ENCODE measurements at regions not wholly inside any gene's neighbourhood (a gene's known extent, or its start where the extent isn't known, plus 50 kb on each side); places are given as distances from the start of the nearest gene placed in this dataset.
"Not testable (repeated sequence)": the region's sequence is repeated elsewhere in the genome, so short reads cannot be mapped to it uniquely, and the experiment has no call there.

- no peaks in the 10 kb centered on the region for H3K36me3 Mint-ChIP-seq (ENCODE audit: low read depth)
- ChIA-PET CTCF (interaction anchor here (0.8 kb wide), 1 partner anchor 9 kb away, joined by 3 read pairs; no protein-coding TSS in a partner anchor), POLR2A (no interaction called here)
- H3K4me3 Mint-ChIP-seq, result no peak overlapping the region
- H3K9me3 Mint-ChIP-seq, result no peaks in the 10 kb centered on the region
- no peaks in the 10 kb centered on the region for H3K27me3 Mint-ChIP-seq
- H3K27ac Mint-ChIP-seq, result no peak overlapping the region
- no peaks in the 10 kb centered on the region for H3K4me1 Mint-ChIP-seq
- DNase-seq, result no peak
Measured at GRCh38 chr20:56689318-56689717, 60.2 kb downstream of the TFAP2C start.

GRCh38 chr20:56689852-56690485 lies 60.9 kb downstream of the TFAP2C start:
- no peaks in the 10 kb centered on the region for H3K9me3 Mint-ChIP-seq
- CTCF ChIA-PET, result interaction anchor here (0.8 kb wide), 1 partner anchor 9 kb away, joined by 3 read pairs; no protein-coding TSS in a partner anchor
- POLR2A ChIA-PET, result no interaction called here
- H3K36me3 Mint-ChIP-seq (ENCODE audit: low read depth), result no peaks in the 10 kb centered on the region
- H3K27ac Mint-ChIP-seq, result no peak overlapping the region
- no peak for DNase-seq
- no peaks in the 10 kb centered on the region for H3K27me3 Mint-ChIP-seq
- H3K4me3 Mint-ChIP-seq, result no peak overlapping the region
- H3K4me1 Mint-ChIP-seq, result no peaks in the 10 kb centered on the region

GRCh38 chr20:56690531-56691175 lies 61.5 kb downstream of the TFAP2C start:
- H3K27me3 Mint-ChIP-seq, result no peaks in the 10 kb centered on the region
- no peak for DNase-seq
- no peaks in the 10 kb centered on the region for H3K9me3 Mint-ChIP-seq
- no peak overlapping the region for H3K27ac Mint-ChIP-seq
- H3K4me3 Mint-ChIP-seq, result no peak overlapping the region
- ChIA-PET POLR2A (no interaction called here), CTCF (no interaction called here)
- H3K4me1 Mint-ChIP-seq, result no peaks in the 10 kb centered on the region
- H3K36me3 Mint-ChIP-seq (ENCODE audit: low read depth), result no peaks in the 10 kb centered on the region

- no peak overlapping the region for H3K4me3 Mint-ChIP-seq
- no peaks in the 10 kb centered on the region for H3K36me3 Mint-ChIP-seq (ENCODE audit: low read depth)
- POLR2A ChIA-PET, result no interaction called here
- CTCF ChIA-PET, result no interaction called here
- no peaks in the 10 kb centered on the region for H3K9me3 Mint-ChIP-seq
- no peak overlapping the region for H3K27ac Mint-ChIP-seq
- DNase-seq, result no peak
- H3K27me3 Mint-ChIP-seq, result no peaks in the 10 kb centered on the region
- no peaks in the 10 kb centered on the region for H3K4me1 Mint-ChIP-seq
Measured at GRCh38 chr20:56691325-56691998, 62.4 kb downstream of the TFAP2C start.

- Mint-ChIP-seq H3K4me3 (no peak overlapping the region), H3K27ac (no peak overlapping the region), H3K9me3 (no peaks in the 10 kb centered on the region), H3K4me1 (no peaks in the 10 kb centered on the region), H3K36me3 (ENCODE audit: low read depth) (no peaks in the 10 kb centered on the region), H3K27me3 (no peaks in the 10 kb centered on the region)
- DNase-seq, result no peak
- CTCF ChIA-PET, result no interaction called here
- POLR2A ChIA-PET, result no interaction called here
Measured at GRCh38 chr20:56693217-56693616, 64.1 kb downstream of the TFAP2C start.

GRCh38 chr20:56697476-56697875 lies 68.4 kb downstream of the TFAP2C start:
- DNase-seq, result no peak
- ChIA-PET POLR2A (no interaction called here), CTCF (interaction anchor here (1.1 kb wide), 1 partner anchor 9 kb away, joined by 4 read pairs; no protein-coding TSS in a partner anchor)
- H3K4me3 Mint-ChIP-seq, result no peak overlapping the region
- no peaks in the 10 kb centered on the region for H3K4me1 Mint-ChIP-seq
- H3K27me3 Mint-ChIP-seq, result no peaks in the 10 kb centered on the region
- H3K9me3 Mint-ChIP-seq, result no peaks in the 10 kb centered on the region
- no peaks in the 10 kb centered on the region for H3K36me3 Mint-ChIP-seq (ENCODE audit: low read depth)
- no peak overlapping the region for H3K27ac Mint-ChIP-seq

- no peak overlapping the region for H3K4me3 Mint-ChIP-seq
- H3K9me3 Mint-ChIP-seq, result no peaks in the 10 kb centered on the region
- no peaks in the 10 kb centered on the region for H3K36me3 Mint-ChIP-seq (ENCODE audit: low read depth)
- no peaks in the 10 kb centered on the region for H3K27me3 Mint-ChIP-seq
- DNase-seq, result no peak
- ChIA-PET CTCF (interaction anchor here (1.2 kb wide), 1 partner anchor 9 kb away, joined by 3 read pairs; no protein-coding TSS in a partner anchor), POLR2A (no interaction called here)
- no peaks in the 10 kb centered on the region for H3K4me1 Mint-ChIP-seq
- H3K27ac Mint-ChIP-seq, result no peak overlapping the region
Measured at GRCh38 chr20:56698297-56698696, 69.2 kb downstream of the TFAP2C start.

- POLR2A ChIA-PET, result no interaction called here
- no peak overlapping the region for H3K27ac Mint-ChIP-seq
- no peaks in the 10 kb centered on the region for H3K4me1 Mint-ChIP-seq
- CTCF ChIA-PET, result interaction anchor here (1.2 kb wide), 1 partner anchor 9 kb away, joined by 3 read pairs; no protein-coding TSS in a partner anchor
- no peak for DNase-seq
- H3K27me3 Mint-ChIP-seq, result no peaks in the 10 kb centered on the region
- no peaks in the 10 kb centered on the region for H3K36me3 Mint-ChIP-seq (ENCODE audit: low read depth)
- H3K9me3 Mint-ChIP-seq, result no peaks in the 10 kb centered on the region
- H3K4me3 Mint-ChIP-seq, result no peak overlapping the region
Measured at GRCh38 chr20:56698749-56699148, 69.6 kb downstream of the TFAP2C start.

- H3K9me3 Mint-ChIP-seq, result peaks cover 3% of the 10 kb centered on the region
- CTCF ChIA-PET, result no interaction called here
- H3K27ac Mint-ChIP-seq, result no peak overlapping the region
- DNase-seq, result no peak
- no peak overlapping the region for H3K4me3 Mint-ChIP-seq
- no peaks in the 10 kb centered on the region for H3K36me3 Mint-ChIP-seq (ENCODE audit: low read depth)
- POLR2A ChIA-PET, result no interaction called here
- H3K27me3 Mint-ChIP-seq, result no peaks in the 10 kb centered on the region
- H3K4me1 Mint-ChIP-seq, result no peaks in the 10 kb centered on the region
Measured at GRCh38 chr20:56702931-56703840, 74.1 kb downstream of the TFAP2C start.

GRCh38 chr20:56706867-56707360 lies 77.8 kb downstream of the TFAP2C start:
- H3K36me3 Mint-ChIP-seq (ENCODE audit: low read depth), result no peaks in the 10 kb centered on the region
- no peak overlapping the region for H3K27ac Mint-ChIP-seq
- no peak overlapping the region for H3K4me3 Mint-ChIP-seq
- no peaks in the 10 kb centered on the region for H3K4me1 Mint-ChIP-seq
- peaks cover 3% of the 10 kb centered on the region for H3K9me3 Mint-ChIP-seq
- DNase-seq, result no peak
- CTCF ChIA-PET, result interaction anchor here (1.7 kb wide), 1 partner anchor 10 kb away, joined by 4 read pairs; no protein-coding TSS in a partner anchor
- POLR2A ChIA-PET, result no interaction called here
- no peaks in the 10 kb centered on the region for H3K27me3 Mint-ChIP-seq

- H3K27me3 Mint-ChIP-seq, result no peaks in the 10 kb centered on the region
- no peaks in the 10 kb centered on the region for H3K36me3 Mint-ChIP-seq (ENCODE audit: low read depth)
- DNase-seq, result no peak
- no peak overlapping the region for H3K4me3 Mint-ChIP-seq
- H3K9me3 Mint-ChIP-seq, result peaks cover 3% of the 10 kb centered on the region
- H3K4me1 Mint-ChIP-seq, result no peaks in the 10 kb centered on the region
- H3K27ac Mint-ChIP-seq, result no peak overlapping the region
- ChIA-PET CTCF (no interaction called here), POLR2A (no interaction called here)
Measured at GRCh38 chr20:56708991-56709390, 79.9 kb downstream of the TFAP2C start.

- no peak overlapping the region for H3K27ac Mint-ChIP-seq
- H3K4me3 Mint-ChIP-seq, result no peak overlapping the region
- no peaks in the 10 kb centered on the region for H3K36me3 Mint-ChIP-seq (ENCODE audit: low read depth)
- ChIA-PET POLR2A (no interaction called here), CTCF (no interaction called here)
- H3K27me3 Mint-ChIP-seq, result no peaks in the 10 kb centered on the region
- no peak for DNase-seq
- H3K4me1 Mint-ChIP-seq, result no peaks in the 10 kb centered on the region
- no peaks in the 10 kb centered on the region for H3K9me3 Mint-ChIP-seq
Measured at GRCh38 chr20:56710125-56710524, 81.0 kb downstream of the TFAP2C start.

GRCh38 chr20:56710577-56710976 lies 81.5 kb downstream of the TFAP2C start:
- H3K36me3 Mint-ChIP-seq (ENCODE audit: low read depth); H3K9me3 Mint-ChIP-seq; H3K27ac Mint-ChIP-seq; DNase-seq; H3K27me3 Mint-ChIP-seq; CTCF ChIA-PET; H3K4me1 Mint-ChIP-seq; H3K4me3 Mint-ChIP-seq; POLR2A ChIA-PET: not testable (repeated sequence)
